DMS114 treated with DMSO at 0.1 percent for 48 hours (cell line): ENCODE measurements at regions not wholly inside any gene's neighbourhood (a gene's known extent, or its start where the extent isn't known, plus 50 kb on each side); places are given as distances from the start of the nearest gene placed in this dataset.

Experiments
- DNase-seq: peaks from one replicate; lab custom pipeline; 2025; ENCODE audit not compliant: unreplicated experiment; lab: John Stamatoyannopoulos, UW

DNA sequence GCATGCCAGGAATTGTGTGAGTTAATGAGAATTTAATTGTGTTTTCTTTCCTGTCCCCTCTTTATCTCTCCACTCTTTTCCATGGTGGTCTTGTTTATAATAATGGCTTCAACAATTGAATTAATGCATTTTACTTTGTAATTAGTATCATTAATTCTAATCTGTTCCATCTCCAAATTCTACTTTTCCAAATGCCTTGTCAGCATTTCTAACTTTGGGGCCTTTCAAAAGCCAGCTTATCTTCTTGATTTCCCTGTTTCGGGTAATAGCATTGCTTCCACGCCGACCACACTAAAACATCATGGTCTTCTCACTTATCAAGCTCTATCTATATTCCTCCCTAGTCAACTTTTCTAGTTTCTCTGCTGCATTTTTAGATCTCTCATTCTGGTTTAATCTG lies 54.2 kb upstream of the RMST start:
- no peak for DNase-seq

DNA sequence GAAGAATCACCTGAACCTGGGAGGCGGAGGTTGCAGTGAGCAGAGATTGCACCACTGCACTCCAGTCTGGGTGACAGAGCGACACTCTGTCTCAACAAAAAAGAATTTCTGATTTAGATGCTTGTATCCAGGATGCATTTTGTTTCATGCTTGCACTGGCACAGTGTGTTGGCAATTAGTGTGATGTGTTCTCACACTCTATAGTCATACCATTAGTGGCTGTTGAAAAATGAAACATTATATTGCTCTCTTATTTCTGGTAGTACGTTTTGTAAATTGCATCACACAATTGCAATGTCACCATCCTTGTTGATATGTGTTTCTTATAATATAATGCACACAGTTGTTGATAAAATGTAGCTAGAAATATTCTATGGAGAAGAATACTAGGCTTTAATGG lies 51.3 kb upstream of the RMST start:
- no peak for DNase-seq
